ENCODE measurements at regions not wholly inside any gene's neighbourhood (a gene's known extent, or its start where the extent isn't known, plus 50 kb on each side); places are given as distances from the start of the nearest gene placed in this dataset.
A peak's percentile ranks its signal among the peaks of the same experiment; 100 is the strongest.

DNA sequence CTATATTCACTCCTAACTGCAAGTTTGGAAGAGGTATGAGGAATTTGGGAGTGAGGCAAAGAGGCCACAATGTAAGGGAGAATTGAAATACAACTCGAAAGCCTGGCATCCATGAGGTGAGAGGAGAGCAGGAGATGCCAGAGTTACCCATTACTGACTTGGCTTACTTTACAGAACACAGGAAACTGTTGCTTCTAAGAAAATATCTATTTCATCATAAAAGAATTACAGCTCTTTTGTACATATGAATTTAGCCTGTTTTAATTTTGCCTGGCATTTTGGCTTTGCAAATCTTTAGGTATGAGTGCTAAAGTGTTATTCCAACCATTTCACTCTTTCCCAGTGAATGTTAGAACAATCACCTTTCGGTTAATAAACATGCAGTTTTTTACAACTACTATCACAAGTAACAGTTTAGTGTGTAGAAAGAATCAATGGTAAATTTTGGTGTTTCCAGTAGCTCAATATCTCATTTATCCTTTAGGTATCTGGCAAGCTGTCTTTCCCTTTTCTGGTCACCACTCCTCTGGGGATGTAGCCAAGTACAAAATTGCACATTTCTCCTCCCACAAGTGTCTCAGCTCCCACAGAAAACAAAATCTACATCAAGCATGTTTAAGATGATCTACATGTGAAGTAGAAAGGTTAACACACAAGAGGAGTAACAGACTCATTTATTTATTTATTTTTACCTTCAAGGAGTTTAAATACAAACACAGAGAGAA lies 196.6 kb upstream of the DCN start:
- no peak for DNase-seq

DNA sequence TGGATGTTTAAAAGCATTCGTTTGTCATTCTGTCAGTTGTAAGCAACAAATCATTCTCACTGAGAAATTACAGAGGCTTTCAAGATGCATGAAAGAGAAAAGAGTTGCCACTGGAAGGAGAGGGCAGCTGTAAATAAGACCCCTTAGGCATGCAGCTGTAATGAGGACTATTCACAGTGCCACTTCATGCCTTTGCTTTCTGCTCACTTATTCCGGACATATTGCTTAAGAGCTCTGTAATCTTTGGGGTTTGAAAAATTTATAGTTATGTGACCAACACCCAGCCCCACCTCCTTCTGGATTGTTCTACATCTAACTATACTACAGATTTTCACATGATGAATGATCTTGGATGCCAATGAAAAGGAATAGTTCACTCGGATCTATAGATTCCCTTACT lies 194.8 kb upstream of the DCN start:
- DNase-seq, result no peak

DNA sequence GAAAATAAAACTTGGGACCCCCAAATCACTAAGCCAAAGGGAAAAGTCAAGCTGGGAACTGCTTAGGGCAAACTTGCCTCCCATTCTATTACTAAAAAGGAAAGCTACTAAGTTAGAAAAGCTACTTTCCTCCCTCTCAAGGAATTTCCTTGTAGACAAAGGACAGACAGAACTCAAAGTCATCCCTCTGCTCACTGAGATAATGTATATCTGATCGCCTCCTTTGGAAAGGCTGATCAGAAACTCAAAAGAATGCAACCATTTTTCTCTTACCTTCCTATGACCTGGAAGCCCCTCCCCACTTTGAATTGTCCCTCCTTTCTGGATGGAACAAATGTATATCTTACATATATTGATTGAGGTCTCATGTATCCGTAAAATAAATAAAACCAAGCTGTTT lies 190.5 kb upstream of the DCN start:
- DNase-seq, result no peak

DNA sequence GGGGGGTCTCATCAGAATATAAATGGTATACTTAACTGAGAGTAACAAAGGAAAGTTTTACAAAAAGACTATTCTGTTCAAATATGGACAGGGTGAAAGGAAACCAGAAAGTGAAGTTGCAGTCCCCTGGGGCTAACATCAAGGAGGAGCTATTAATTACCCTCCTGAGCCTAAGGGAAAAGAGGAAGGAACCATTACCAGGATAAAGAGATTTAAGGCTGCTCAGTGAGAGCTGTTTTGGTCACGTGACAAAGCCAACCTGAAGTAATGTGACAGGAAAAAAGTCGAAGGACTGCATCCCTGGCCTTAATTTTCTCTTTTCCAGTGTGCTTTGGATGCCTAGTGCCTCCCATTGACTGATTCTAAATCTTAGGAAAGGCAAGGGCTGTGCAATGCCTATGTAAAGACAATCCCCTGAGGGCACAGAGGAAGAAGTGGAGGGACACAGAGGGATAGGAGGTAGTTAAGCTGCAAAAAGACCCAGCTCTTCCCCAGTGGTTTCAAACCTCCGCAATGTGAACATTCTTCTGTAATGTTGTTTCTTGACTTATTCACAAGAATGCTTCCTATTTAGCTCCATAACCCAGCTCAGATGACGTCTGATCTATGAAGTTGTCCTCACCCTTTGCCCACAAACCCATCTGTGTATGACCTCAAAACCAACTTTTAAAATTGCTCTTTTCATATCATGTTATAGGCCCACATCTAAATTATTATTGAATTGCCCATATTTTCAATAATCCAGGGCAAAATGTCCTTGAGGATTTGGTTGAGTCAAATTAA lies 187.7 kb upstream of the DCN start:
- no peak for DNase-seq

DNA sequence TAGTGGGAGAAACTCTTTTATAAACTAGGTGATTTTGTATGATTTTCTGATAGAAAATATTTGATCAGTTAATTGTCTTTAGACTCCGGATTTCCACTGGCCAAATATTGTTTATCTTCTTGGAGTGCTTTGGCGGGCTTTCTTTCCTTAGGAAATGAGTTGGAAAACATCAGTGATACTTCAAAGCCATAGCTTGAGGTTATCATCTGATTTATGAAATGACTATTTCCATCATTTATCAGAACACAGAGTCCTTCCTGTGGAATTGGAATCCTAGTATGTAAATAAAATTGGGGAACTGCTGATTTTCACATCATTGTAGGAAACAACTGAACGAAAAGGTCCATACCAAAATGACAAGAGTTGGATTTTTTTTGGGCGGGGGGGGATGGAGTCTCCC lies 186.0 kb upstream of the DCN start:
- DNase-seq, result no peak

DNA sequence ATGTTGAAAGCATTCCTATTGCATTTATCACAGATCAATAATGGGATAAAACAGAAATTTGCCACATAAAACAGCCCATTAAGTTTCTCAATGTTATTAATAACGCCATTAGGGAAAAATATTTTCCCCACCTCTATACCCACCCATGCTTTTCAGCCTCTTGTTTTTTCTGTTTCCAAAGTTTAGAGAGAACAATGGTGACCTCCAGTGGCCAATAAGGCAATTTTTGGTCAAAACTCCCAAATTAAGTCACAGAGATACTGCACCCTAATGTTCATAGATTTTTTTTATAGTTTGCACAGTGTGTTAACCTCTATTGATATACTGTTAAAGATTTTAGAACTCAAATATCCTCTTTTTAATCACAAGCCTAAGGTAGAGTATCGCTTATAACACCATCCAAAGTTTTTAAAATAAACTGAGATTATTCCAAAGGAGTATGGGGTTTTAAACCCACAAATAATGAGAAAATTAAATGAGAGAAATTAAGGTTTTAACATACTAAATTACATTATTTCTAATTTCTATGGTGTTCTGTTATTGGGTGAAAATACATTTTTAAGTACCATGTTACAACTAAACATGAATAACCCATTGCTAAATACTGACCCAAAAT lies 184.7 kb upstream of the DCN start:
- DNase-seq, result peak; percentile 46

DNA sequence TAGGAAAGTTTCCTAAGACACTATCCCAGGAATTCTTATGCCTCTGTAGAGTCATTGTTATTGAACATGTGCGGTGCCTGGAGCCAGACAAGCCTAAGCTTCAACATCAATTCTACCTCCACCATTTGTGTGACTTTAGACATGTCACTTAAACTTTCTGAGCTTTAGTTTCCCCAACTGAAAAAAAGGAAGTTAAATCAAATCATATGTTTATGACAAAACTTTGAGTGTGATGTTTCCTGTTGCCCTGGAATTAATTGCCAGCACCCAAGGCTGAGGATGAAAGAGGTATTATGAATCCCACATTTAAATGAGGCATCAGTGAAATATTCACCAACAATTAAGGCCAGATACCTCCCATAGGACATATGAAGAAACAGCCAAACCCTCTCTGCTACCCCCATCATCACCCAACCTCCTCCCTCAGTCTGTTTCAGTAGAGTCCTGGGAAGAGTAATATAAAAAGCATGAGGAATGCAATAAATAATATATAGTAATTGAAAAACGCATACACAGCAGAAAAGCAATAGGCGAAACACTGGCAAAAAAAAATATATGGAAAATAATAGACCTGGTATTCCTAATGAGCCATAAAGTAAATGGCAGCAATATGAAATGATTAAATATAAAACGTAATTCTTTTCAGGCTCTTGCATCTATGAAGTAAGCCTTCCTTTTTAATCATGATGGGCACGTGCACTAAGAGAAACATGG lies 182.0 kb upstream of the DCN start:
- no peak for DNase-seq

DNA sequence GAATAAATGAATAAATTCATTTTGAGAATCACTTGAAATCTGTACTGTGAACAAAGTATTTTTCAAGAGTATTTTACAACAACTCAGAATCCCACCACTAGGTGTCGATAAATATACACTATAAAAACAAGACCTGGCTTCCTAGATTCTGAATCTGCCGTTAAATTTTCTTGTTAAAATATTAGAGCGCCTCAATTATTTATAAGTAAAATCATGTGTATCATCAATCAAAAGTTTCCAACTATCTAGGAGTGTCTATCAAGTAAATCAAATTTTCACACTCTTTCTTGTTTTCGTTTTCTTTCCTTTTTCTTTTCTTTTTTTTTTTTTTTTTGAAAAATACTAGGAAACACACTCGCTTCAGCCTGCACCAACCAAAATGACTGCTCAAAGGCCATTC lies 179.2 kb upstream of the DCN start:
- DNase-seq, result peak; percentile 70

DNA sequence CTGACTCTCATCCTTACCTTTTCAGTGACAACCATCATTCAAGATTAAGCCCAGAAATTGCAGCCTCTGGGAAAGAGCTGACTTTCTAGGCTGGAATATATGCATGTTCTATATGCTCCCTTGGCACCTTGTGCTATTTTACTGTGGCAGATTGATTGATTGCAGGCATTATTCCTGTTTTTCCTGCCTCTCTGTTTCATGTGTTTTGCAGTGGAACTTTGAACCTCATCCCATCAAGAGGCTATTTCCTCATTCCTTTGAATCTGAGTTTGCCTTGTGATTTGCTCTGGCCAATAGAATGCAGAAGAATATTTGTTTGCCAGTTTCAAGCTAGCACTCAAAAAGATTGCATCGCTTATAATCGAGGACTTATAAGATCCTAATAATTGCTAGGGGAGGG lies 174.8 kb upstream of the DCN start:
- no peak for DNase-seq

DNA sequence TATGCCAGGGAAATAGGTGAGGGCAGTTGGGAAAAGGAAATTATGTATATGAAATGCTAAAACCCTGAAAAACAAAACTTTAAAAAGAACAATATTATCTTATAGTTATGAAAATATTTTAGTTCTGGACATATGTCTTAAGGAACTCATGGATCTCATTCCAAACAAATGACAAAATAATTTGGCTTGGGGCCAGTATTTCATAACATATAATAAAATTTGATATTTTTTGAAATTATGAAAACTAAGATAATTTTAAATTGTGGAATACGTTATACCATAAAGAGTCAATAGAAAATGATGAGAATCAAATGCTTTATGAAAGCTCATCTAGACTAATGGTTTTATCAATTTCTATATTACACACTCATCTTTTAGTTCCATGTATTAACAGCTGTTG lies 173.8 kb upstream of the DCN start:
- DNase-seq, result no peak

DNA sequence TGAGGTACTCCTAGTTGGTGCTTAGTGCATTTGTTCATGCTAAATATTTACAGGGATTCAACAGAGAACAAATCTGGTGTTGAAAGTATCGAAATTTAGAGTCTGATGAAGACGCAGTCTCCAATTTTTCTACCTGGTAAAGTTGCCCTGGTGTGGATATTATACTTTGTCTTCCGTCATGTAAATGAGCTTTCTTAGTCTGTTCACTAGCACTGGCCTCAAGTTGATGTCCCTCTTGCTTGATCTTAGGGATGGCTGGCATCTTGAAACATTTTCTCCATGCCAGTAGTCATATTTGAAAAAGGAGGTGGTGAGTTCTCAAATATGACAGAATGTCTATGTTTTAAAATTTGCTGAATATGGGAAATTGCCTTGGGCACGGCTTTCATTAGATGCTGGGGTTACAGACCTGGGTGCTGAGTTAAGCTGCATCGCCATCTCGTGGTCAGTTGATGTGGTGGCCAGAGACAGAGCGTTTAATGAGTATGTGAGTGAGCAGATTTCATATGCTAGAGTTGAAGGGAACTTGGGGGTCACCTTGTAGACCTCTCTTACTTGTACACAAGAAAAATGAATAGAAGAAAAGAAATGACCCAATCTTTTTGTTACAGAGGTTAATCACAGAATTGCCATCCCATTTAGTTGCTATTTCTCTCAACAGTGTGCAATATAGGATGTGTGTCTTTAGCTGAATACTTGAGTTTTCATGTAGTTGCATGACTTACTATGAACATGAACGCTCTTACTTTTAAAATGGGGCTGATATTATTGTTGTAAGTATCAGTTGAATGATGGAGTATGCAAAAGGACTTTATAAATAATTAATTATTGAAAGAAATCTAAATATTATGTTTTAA lies 172.8 kb upstream of the DCN start:
- peak; percentile 75 for DNase-seq

DNA sequence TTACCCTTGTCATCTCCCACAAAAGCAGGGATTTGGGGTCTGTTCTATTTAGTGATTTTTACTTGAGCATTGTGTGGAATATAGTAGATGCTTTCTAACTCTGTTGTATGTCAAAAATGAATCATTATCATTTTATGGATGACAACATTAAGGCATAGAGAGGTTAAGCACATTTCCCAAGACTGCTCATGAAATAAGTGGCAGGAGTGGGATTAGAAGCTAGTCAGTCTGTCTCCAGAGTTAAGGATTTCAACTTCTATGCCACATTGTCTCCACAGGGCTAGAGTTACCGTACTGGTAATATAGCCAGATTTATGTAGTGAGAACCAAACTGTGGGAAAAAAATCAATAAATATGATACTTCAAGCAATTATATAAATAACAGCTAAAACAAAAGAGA lies 170.6 kb upstream of the DCN start:
- DNase-seq, result no peak

DNA sequence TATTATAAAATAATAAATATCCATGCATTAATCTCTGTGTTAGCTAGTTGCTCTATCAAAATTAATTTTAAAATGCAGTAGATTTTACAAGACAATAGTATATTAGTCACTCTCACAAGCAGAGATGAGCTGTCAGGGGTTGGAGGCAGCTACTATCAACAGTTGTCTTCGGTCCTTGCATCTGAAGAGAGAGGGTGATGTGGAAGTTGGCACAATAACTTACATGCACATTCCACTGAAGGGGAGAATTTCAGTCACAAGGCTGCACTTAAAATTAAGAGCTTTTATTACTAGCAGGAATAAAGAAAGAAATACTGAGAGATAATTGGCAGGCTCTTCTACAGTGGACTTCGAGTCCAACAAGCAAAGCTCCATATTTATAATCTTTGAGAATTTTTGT lies 166.9 kb upstream of the DCN start:
- DNase-seq, result no peak

DNA sequence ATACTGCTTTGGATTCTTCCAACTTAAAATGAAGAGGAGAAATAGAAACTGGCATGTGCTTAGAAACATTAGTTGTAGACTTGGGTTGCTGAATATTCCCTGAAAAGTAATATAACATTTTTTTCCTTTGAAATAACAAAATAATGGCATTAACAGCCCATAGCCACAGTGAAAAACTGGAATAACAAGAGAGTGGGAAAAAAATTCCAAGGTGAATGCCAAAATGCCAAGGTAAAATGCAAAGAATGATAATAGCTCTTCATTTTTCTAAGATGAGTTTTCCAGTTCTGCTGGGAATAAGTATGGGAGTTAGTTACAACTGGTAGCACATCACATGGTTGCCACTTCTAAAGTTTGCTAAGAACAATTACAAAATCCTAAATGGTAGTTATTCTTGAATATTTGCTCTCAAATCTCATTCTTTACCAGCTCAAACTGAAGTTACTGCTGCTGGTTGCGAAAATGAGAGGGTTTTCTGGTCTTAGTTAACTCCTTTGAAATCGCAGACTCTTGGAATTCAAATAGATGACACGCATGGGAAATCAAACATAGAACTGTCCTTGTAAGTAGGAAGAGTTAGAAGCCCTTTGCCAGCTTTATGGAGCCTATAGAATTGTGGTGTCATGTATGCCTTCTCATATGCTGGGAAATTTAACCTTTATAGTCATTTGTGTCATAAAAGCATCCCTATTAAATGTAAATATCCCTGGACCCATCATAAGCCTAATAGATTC lies 165.0 kb upstream of the DCN start:
- no peak for DNase-seq

DNA sequence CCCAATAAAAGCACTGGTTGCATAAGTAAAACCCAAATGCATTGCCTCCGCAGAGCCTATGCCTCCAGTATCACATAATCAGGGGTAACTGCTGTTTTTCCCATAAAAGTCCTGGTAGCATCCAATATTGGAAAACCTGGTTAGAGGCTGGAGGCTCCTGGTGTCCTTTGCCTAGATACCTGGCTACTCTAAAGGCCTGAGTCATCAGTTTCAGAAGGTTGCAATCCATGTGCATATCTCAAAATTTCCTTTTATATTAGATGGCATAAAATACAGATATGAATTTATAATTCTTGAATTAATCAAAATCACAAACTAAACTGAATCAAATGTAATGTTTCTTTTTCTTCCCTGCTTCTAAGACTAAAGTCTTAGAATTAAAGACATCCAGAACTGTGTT lies 164.2 kb upstream of the DCN start:
- DNase-seq, result no peak

DNA sequence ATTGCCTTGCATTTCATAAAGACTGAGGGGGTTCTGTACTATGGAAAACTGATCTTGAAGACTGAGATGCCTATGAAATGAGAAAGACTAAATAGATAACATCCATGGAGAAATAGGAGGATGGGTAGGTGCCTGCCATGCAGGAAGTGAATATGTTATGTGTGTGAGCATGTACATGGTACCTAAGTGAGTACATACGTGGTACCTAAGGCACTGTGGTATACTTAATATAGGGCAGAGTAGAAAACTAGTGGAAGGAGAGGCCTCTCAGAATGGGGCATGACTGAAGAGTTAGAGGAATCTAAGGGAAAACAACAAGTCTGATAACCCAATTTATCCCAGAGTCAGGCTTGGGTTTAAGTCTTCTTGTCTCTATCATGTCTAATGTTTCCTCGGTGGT lies 161.8 kb upstream of the DCN start:
- no peak for DNase-seq

DNA sequence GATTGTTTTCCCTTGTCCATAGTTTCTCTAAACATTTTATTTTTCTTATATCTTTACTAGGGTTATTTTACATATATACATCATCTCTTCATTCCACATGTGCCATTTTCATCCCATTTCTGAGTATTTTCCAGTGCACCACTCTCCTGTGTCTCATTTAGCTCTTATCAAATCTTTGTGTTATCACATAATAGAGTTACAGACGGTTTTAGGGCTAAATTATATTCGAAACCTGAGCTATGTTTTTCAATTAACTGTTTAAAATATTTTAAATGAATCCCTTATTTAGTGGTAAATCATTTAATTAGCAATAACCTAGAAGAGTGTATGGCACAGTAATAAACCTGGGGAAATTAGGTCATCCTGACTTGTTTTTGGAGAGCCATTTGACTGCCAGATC lies 160.4 kb upstream of the DCN start:
- DNase-seq, result no peak

DNA sequence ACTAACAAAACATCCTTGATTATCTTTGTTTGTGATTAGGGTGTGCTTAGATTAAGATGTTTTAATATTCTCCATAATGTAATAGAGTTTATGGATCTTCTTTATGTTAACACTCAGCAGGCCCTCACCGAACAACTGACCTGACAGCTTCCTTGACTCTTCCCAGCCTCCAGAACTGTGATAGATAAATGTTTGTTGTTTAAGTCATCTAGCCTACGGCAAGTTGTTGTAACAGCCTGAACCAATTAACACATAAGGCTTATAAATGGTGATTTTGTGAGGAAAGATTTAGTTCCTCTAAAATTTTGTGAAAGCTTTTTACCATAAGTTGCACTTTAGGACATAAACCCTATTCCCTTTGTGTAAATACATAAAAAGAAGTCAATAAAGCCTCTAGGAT lies 156.5 kb upstream of the DCN start:
- DNase-seq, result no peak

DNA sequence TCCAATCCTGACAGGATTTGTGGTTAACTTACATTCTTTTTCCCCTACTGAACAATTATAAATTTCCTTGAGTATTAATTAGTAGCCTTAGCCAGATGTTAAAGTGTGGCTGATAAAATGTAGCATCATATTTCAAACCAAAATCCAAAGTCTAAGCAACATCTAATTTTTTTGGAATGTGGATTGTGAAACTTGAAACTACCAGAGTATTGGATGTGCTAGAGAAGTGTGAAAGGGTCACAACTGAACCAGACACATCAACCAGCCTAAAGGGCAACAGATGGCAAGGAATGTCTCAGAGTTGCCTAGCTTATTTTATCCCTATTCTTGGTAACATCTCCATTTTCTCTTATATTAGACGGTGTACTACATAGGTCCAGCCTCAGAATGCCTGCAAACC lies 153.1 kb upstream of the DCN start:
- DNase-seq, result no peak

DNA sequence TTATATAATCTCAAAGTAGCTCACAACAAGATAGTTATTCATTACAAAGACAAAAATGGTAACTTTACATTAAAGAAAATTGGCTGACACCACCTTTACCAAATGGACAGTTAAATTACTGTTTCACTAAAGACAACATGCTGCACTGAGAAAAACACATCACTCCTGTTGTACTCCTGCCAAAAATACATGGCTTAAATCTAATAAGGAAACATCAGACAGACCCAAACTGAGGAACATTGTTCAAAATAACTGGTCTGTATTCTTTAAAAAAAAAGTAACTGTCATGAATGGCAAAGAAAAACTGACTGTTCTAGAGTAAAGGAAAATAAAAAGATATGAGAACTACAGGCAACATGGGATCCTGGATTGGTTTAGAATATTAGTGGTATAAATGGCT lies 151.3 kb upstream of the DCN start:
- no peak for DNase-seq

DNA sequence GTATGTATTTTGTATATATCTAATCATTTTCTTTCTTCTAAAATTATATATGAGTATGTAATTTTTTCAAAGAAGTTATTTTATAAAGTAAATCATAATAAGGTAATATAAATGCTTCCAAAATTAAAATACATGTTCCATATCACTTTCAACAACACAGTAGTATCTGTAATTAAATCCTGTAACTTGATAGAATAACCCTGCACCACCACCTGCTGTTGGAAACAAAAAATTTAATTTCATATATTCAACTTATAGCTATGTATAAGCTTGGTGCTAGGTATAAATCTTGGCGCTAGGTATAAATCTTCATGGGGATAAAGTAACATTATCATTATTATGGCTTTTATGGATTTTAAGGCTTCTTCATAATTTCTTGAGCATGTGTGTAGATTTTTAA lies 149.7 kb upstream of the DCN start:
- no peak for DNase-seq

DNA sequence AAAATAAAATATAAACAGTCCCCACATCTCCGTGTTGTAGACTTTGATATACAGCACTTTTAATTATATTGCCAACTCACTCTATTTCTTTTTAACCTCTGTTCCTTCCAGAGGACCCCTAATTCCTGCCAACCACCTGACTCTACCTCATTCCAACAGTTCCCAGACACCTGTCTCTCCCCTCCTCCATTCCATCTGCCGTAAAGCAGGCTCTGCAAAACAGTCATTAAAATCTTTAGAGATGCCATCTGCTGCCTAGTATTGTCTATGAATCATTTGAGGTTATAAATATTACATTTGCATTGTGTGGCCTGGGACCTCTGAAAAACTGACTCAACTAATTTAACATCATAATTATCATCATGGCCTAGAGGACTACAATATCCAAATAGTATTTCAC lies 148.8 kb upstream of the DCN start:
- no peak for DNase-seq

Measured in hematopoietic multipotent progenitor cell treated with erythropoietin and hydrocortisone succinate and interleukin-3 and kit ligand, for 6 days (in vitro differentiated cells).